ENCODE measurements at regions not wholly inside any gene's neighbourhood (a gene's known extent, or its start where the extent isn't known, plus 50 kb on each side); places are given as distances from the start of the nearest gene placed in this dataset.

DNA sequence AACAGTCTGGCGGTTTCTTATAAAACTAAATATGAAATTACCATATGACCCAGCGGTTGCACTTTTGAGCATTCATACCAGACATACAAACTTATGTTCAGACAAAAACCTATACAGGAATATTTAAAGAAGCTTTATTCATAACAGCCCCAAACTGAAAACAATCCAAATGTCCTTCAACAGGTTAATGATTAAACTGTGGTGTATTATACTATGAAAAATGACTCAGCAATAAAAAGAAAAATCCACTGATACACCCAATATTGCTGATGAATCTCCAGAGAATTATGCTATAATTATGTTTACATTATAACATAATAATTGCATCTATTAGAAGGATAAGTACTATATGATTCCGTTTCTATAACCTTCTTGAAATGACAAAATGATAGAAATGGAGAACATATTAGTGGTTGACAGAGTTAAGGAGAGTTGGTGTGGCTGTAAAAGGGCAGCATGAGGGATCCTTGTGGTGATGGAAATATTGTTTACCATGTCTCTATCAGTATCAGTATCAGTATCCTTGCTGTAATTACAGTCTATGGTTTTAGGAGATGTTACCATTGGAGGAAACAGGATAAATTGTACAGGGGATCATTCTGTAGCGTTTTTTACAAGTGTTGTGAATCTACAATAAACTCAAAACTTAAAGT, 127.1 kb downstream of the DSC3 start:
- Histone ChIP-seq H3K27me3 (no peaks in the 10 kb centered on the region), H3K9me2 (replicated peaks; ENCODE audit: insufficient read depth) (no peaks in the 10 kb centered on the region), H3K79me2 (no peaks in the 10 kb centered on the region), H3K4me3 (no peak overlapping the region), H3K4me1 (ENCODE audit: insufficient read depth) (no peaks in the 10 kb centered on the region), H2AFZ (no peak overlapping the region), H4K20me1 (ENCODE audit: insufficient read depth, poor library complexity, severe bottlenecking) (no peaks in the 10 kb centered on the region), H3K36me3 (replicated peaks; ENCODE audit: insufficient read depth, low read depth) (no peaks in the 10 kb centered on the region), H3K9me3 (ENCODE audit: low read depth) (no peaks in the 10 kb centered on the region), H3K27ac (no peak overlapping the region), H3K4me2 (no peak overlapping the region)
- TF ChIP-seq, protein P1, sequence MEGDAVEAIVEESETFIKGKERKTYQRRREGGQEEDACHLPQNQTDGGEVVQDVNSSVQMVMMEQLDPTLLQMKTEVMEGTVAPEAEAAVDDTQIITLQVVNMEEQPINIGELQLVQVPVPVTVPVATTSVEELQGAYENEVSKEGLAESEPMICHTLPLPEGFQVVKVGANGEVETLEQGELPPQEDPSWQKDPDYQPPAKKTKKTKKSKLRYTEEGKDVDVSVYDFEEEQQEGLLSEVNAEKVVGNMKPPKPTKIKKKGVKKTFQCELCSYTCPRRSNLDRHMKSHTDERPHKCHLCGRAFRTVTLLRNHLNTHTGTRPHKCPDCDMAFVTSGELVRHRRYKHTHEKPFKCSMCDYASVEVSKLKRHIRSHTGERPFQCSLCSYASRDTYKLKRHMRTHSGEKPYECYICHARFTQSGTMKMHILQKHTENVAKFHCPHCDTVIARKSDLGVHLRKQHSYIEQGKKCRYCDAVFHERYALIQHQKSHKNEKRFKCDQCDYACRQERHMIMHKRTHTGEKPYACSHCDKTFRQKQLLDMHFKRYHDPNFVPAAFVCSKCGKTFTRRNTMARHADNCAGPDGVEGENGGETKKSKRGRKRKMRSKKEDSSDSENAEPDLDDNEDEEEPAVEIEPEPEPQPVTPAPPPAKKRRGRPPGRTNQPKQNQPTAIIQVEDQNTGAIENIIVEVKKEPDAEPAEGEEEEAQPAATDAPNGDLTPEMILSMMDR (IDR thresholded peaks at IDR 0.05; ENCODE audit: poor library complexity) = no peak
- TF ChIP-seq EZH2 (IDR thresholded peaks at IDR 0.05; ENCODE audit: borderline replicate concordance) (no peak), EZH2phosphoT487 (IDR thresholded peaks at IDR 0.05; ENCODE audit: low read depth, severe bottlenecking, unreplicated experiment) (no peak)
- 73% methylated on average over 4 of the region's 4 CpGs for WGBS (ENCODE audit: low lambda C conversion rate, missing lambda C conversion rate)
- no peak for DNase-seq (ENCODE audit: low spot score)

DNA sequence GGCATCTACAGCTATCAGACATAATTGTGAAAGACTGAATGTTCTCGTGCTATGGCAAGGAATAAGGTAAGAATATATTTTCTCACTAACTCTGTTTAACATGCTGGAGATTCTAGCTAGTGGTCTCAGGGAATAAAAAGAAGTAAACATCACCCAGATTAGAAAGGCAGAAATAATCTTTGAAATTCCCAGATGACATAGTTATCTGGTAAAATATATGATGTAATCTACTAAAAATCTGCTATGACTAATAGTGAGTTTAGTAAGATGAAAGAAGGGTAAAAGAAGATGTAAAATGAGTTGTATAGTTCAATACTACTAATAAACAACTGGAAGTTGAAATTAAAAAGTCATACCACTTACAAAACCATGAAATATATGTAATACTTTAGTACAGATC, 134.2 kb downstream of the DSC3 start:
- 79% methylated on average over 1 of the region's 1 CpG for WGBS (ENCODE audit: low lambda C conversion rate, missing lambda C conversion rate)
- no peaks in the 10 kb centered on the region for H3K27me3 ChIP-seq
- H3K4me3 ChIP-seq = no peak overlapping the region
- H3K27ac ChIP-seq = no peak overlapping the region
- TF ChIP-seq EZH2 (IDR thresholded peaks at IDR 0.05; ENCODE audit: borderline replicate concordance) = no peak
- H3K9me2 ChIP-seq (replicated peaks; ENCODE audit: insufficient read depth) = no peaks in the 10 kb centered on the region
- no peak overlapping the region for H3K4me2 ChIP-seq
- H4K20me1 ChIP-seq (ENCODE audit: insufficient read depth, poor library complexity, severe bottlenecking) = no peaks in the 10 kb centered on the region
- no peak overlapping the region for H2AFZ ChIP-seq
- H3K79me2 ChIP-seq = no peaks in the 10 kb centered on the region
- no peaks in the 10 kb centered on the region for H3K36me3 ChIP-seq (replicated peaks; ENCODE audit: insufficient read depth, low read depth)
- no peaks in the 10 kb centered on the region for H3K9me3 ChIP-seq (ENCODE audit: low read depth)
- DNase-seq (ENCODE audit: low spot score) = no peak
- no peaks in the 10 kb centered on the region for H3K4me1 ChIP-seq (ENCODE audit: insufficient read depth)

DNA sequence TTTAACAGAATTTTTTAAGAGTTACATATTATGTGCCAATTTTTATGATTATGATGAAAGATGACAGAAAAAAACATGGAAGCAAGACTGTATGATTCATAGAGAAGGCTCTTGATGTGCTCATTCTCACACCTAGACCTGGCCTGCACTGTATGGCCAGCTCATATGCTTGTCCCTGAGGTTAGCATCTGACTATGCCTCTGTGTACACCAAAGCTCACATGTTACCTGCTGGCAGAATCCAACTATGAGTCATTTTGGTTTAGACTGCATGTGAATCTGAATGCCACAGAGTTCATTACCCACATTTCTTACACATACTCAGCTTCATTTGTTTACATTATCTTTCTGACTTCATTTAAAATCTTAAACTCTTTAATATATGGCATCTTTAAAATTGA, 139.0 kb downstream of the DSC3 start:
- no peak for TF ChIP-seq EZH2phosphoT487 (IDR thresholded peaks at IDR 0.05; ENCODE audit: low read depth, severe bottlenecking, unreplicated experiment)
- TF ChIP-seq, protein P1 (IDR thresholded peaks at IDR 0.05; ENCODE audit: poor library complexity) = no peak
- no peak for TF ChIP-seq EZH2 (IDR thresholded peaks at IDR 0.05; ENCODE audit: borderline replicate concordance)
- Histone ChIP-seq H3K27ac (no peak overlapping the region), H3K36me3 (replicated peaks; ENCODE audit: insufficient read depth, low read depth) (no peaks in the 10 kb centered on the region), H3K79me2 (no peaks in the 10 kb centered on the region), H3K4me3 (no peak overlapping the region), H3K9me2 (replicated peaks; ENCODE audit: insufficient read depth) (no peaks in the 10 kb centered on the region), H3K27me3 (no peaks in the 10 kb centered on the region), H3K4me2 (no peak overlapping the region), H3K9me3 (ENCODE audit: low read depth) (no peaks in the 10 kb centered on the region), H4K20me1 (ENCODE audit: insufficient read depth, poor library complexity, severe bottlenecking) (no peaks in the 10 kb centered on the region), H2AFZ (no peak overlapping the region), H3K4me1 (ENCODE audit: insufficient read depth) (no peaks in the 10 kb centered on the region)
- DNase-seq (ENCODE audit: low spot score) = peak; percentile 47

DNA sequence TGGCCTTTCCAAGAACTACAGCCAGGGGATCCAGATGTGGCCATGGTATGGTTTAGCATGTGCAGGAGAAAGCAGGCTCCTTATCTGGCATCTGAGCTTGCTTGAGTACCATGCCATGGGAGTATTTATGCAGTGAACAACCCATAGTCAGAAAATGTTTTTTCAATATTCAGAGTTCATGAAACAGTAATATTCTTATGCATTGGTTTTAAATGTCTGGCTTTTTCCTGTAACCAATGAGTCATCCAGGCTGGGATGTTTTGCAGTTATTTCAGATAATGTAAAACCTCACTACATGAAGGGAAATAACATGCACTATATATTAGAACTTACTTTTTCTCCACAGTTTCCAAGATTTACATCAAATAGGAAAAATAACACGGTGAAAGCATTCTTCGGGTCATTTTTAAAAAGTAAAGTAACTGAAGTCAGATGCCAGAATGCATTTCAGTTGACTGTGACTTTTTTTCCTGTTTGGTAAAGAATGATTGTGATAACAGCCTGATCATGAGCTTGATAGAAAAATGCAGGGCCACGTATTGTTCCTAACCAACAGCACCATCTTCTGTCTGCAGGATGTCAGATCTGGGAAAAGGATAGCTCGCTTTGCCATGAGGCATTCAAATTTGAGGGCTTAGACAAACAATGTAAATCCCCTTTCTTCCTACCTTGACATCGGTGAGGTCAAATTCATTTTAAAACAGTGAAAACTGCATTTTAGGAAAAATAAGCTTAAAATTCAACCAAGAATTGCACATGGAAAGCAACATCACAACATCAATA, 152.8 kb downstream of the DSC3 start:
- Histone ChIP-seq H4K20me1 (ENCODE audit: insufficient read depth, poor library complexity, severe bottlenecking) (no peaks in the 10 kb centered on the region), H3K9me2 (replicated peaks; ENCODE audit: insufficient read depth) (no peaks in the 10 kb centered on the region), H3K27ac (no peak overlapping the region), H3K9me3 (ENCODE audit: low read depth) (no peaks in the 10 kb centered on the region), H3K79me2 (no peaks in the 10 kb centered on the region), H3K27me3 (no peaks in the 10 kb centered on the region), H2AFZ (no peak overlapping the region), H3K36me3 (replicated peaks; ENCODE audit: insufficient read depth, low read depth) (no peaks in the 10 kb centered on the region), H3K4me2 (no peak overlapping the region), H3K4me3 (no peak overlapping the region), H3K4me1 (ENCODE audit: insufficient read depth) (peaks cover 6% of the 10 kb centered on the region)
- 40% methylated on average over 5 of the region's 5 CpGs for WGBS (ENCODE audit: low lambda C conversion rate, missing lambda C conversion rate)
- peak; percentile 42 for DNase-seq (ENCODE audit: low spot score)
- TF ChIP-seq EZH2phosphoT487 (IDR thresholded peaks at IDR 0.05; ENCODE audit: low read depth, severe bottlenecking, unreplicated experiment) (no peak), EZH2 (IDR thresholded peaks at IDR 0.05; ENCODE audit: borderline replicate concordance) (no peak)
- TF ChIP-seq, protein P1 (IDR thresholded peaks at IDR 0.05; ENCODE audit: poor library complexity) = peak; percentile 67

Measured in hepatocyte (in vitro differentiated cells).